A549 (cell line): ENCODE measurements at regions not wholly inside any gene's neighbourhood (a gene's known extent, or its start where the extent isn't known, plus 50 kb on each side); places are given as distances from the start of the nearest gene placed in this dataset.

Source experiments
- ATAC-seq, 2 experiments: fragments of 200-7000 bp in 1 of 2; fragments of >200 bp in 1 of 2; cut with Nextera tagmentation in 1 of 2; cut with Tn5 transposase in 1 of 2; 3 replicates each; pipeline versions ENCODE4 v1.8.0 to v1.9.1; 2018 to 2020; ENCODE audit warnings: mild to moderate bottlenecking in 1 of 2, moderate library complexity in 1 of 2
- CTCF ChIA-PET: fragments of 300-600 bp; sonication (Branson Sonifier 250); formaldehyde crosslinking; extraction: SDS; loops from one replicate; lab custom pipeline; 2021; ENCODE audit warnings: antibody characterized with exemption, inconsistent platforms; lab: Yijun Ruan, JAX
- POLR2A ChIA-PET: fragments of 350-600 bp; formaldehyde crosslinking; extraction: SDS; loops from one replicate; lab custom pipeline; 2021; ENCODE audit warnings: antibody characterized with exemption, inconsistent platforms; lab: Yijun Ruan, JAX
- DNase-seq, 2 experiments: peaks; one replicate each; pipeline versions ENCODE4 v3.0.0 to v3.0.0-alpha.2; 2011 to 2016; ENCODE audit warnings: low read depth in 1 of 2, low spot score in 1 of 2
- FAIRE-seq: peaks from 2 replicates; lab custom pipeline; 2011; peaks lifted over from hg19 to GRCh38; lab: Jason Lieb, UNC
- H3K27ac ChIP-seq, 2 experiments: fragments of >200 bp; sonication (Bioruptor Twin); formaldehyde crosslinking; 3 replicates each; pipeline ENCODE4 v1.5.1; 2016 to 2017
- H3K4me1 ChIP-seq: fragments of >200 bp; sonication (Bioruptor Twin); formaldehyde crosslinking; 3 replicates; pipeline ENCODE4 v1.6.1; 2016
- H3K4me2 ChIP-seq: fragments of >200 bp; sonication (Bioruptor Twin); formaldehyde crosslinking; 3 replicates; pipeline ENCODE4 v1.6.1; 2016
- H3K4me3 ChIP-seq: fragments of >200 bp; sonication (Bioruptor Twin); formaldehyde crosslinking; 3 replicates; pipeline ENCODE4 v1.5.1; 2016
- H3K9me3 ChIP-seq: fragments of >200 bp; sonication (Bioruptor Twin); formaldehyde crosslinking; 3 replicates; pipeline ENCODE4 v1.6.1; 2016
- CEBPB ChIP-seq, 2 experiments: fragments of >200 bp in 1 of 2; sonication (Bioruptor Twin) in 1 of 2; formaldehyde crosslinking in 1 of 2; IDR thresholded peaks; 2 replicates each; pipeline ENCODE4 v1.6.1; 2012 to 2016
- CHD2 ChIP-seq: fragments of 150-350 bp; IDR thresholded peaks from 2 replicates; pipeline ENCODE4 v1.6.1; 2014; ENCODE audit warnings: low read length; ENCODE audit not compliant: partially characterized antibody
- EHF ChIP-seq: fragments of 250-450 bp; sonication (Bioruptor Pico); IDR thresholded peaks from 2 replicates; pipeline ENCODE4 v1.5.0; 2020; ENCODE audit warnings: mild to moderate bottlenecking
- EHMT2 ChIP-seq: fragments of 200-600 bp; sonication (generic); IDR thresholded peaks from 2 replicates; pipeline ENCODE4 v1.6.1; 2016; ENCODE audit warnings: antibody characterized with exemption, low read depth, mild to moderate bottlenecking, moderate library complexity
- ELK1 ChIP-seq: fragments of 150-350 bp; IDR thresholded peaks from 2 replicates; pipeline ENCODE4 v1.6.1; 2014; ENCODE audit warnings: low read depth, mild to moderate bottlenecking, low read length
- EP300 ChIP-seq, 2 experiments: fragments of >200 bp; sonication (Bioruptor Twin); formaldehyde crosslinking; IDR thresholded peaks; 2 replicates in 1 of 2; 3 replicates in 1 of 2; pipeline ENCODE4 v1.6.1; 2016 to 2017
- FOSB ChIP-seq: fragments of 250-450 bp; sonication (Bioruptor Pico); IDR thresholded peaks from 2 replicates; pipeline ENCODE4 v1.5.0; 2020; ENCODE audit warnings: mild to moderate bottlenecking, moderate library complexity
- FOSL2 ChIP-seq, 2 experiments: fragments of 450-650 bp in 1 of 2; fragments of >200 bp in 1 of 2; sonication (Bioruptor Twin) in 1 of 2; formaldehyde crosslinking; IDR thresholded peaks; 2 replicates each; pipeline versions ENCODE4 v1.5.0 to v1.6.1; 2016 to 2020; ENCODE audit warnings: mild to moderate bottlenecking in 1 of 2, moderate library complexity in 1 of 2
- JUNB ChIP-seq: fragments of >200 bp; sonication (Bioruptor Twin); formaldehyde crosslinking; IDR thresholded peaks from 2 replicates; pipeline ENCODE4 v1.6.1; 2016
- KDM1A ChIP-seq: fragments of 200-600 bp; sonication (generic); IDR thresholded peaks from 2 replicates; pipeline ENCODE4 v1.6.1; 2016; ENCODE audit warnings: low read depth, mild to moderate bottlenecking
- MAFK ChIP-seq: fragments of 450-650 bp; IDR thresholded peaks from 2 replicates; pipeline ENCODE4 v1.6.1; 2014; ENCODE audit not compliant: partially characterized antibody
- MAX ChIP-seq: IDR thresholded peaks from 2 replicates; pipeline ENCODE4 v1.6.1; 2012
- MAZ ChIP-seq: fragments of 150-350 bp; IDR thresholded peaks from 2 replicates; pipeline ENCODE4 v1.6.1; 2014; ENCODE audit warnings: antibody characterized with exemption, low read depth, low read length, borderline replicate concordance
- NPAS2 ChIP-seq: fragments of 250-450 bp; sonication (Bioruptor Pico); IDR thresholded peaks from 2 replicates; pipeline ENCODE4 v1.8.0; 2022; ENCODE audit warnings: mild to moderate bottlenecking, moderate library complexity, borderline replicate concordance
- NR3C1 ChIP-seq: fragments of >200 bp; sonication (Bioruptor Twin); formaldehyde crosslinking; IDR thresholded peaks from 3 replicates; pipeline ENCODE4 v1.6.1; 2017
- PHF8 ChIP-seq: fragments of 200-600 bp; sonication (generic); IDR thresholded peaks from 2 replicates; pipeline ENCODE4 v1.6.1; 2016; ENCODE audit warnings: low read depth, mild to moderate bottlenecking, antibody characterized with exemption, moderate library complexity, borderline replicate concordance
- POLR2A ChIP-seq: IDR thresholded peaks from 2 replicates; pipeline ENCODE4 v1.6.1; 2012; ENCODE audit warnings: mild to moderate bottlenecking, low read length
- POLR2AphosphoS2 ChIP-seq: conservative IDR thresholded peaks from 2 replicates; pipeline ENCODE4 v1.6.1; 2012; ENCODE audit warnings: low read length, improper control_type of control experiment, inconsistent platforms
- RARB ChIP-seq: fragments of 250-450 bp; sonication (Bioruptor Pico); IDR thresholded peaks from 2 replicates; pipeline ENCODE4 v1.8.0; 2021; ENCODE audit warnings: mild to moderate bottlenecking, moderate library complexity
- RCOR1 ChIP-seq: fragments of 150-350 bp; IDR thresholded peaks from 2 replicates; pipeline ENCODE4 v1.6.1; 2014; ENCODE audit warnings: antibody characterized with exemption, low read length, low read depth
- SMC3 ChIP-seq: fragments of >200 bp; sonication (Bioruptor Twin); formaldehyde crosslinking; IDR thresholded peaks from 3 replicates; pipeline ENCODE4 v1.6.1; 2018; ENCODE audit warnings: inconsistent platforms
- SREBF2 ChIP-seq: fragments of 450-650 bp; IDR thresholded peaks from 2 replicates; pipeline ENCODE4 v1.6.1; 2014; ENCODE audit warnings: mild to moderate bottlenecking, moderate library complexity
- TP53 ChIP-seq: fragments of 250-450 bp; sonication (Bioruptor Pico); IDR thresholded peaks from 2 replicates; pipeline ENCODE4 v1.5.0; 2021; ENCODE audit warnings: mild to moderate bottlenecking, moderate library complexity
- ZC3H11A ChIP-seq: fragments of 450-650 bp; IDR thresholded peaks from 2 replicates; pipeline ENCODE4 v1.6.1; 2014; ENCODE audit warnings: antibody characterized with exemption, mild to moderate bottlenecking
- ZSCAN20 ChIP-seq: fragments of 250-450 bp; sonication (Bioruptor Pico); IDR thresholded peaks from 2 replicates; pipeline ENCODE4 v1.8.0; 2022; ENCODE audit warnings: mild to moderate bottlenecking, moderate library complexity
- WGBS: methylation state at CpG from one replicate; pipeline ENCODE4 v1.1.6; 2017; ENCODE audit errors: missing lambda C conversion rate; 5-methylcytosine and 5-hydroxymethylcytosine counted together
- TF ChIP-seq, protein P1 (sequence below): IDR thresholded peaks from 2 replicates; pipeline ENCODE4 v1.6.1; 2012; ENCODE audit warnings: low read depth, borderline replicate concordance
- TF ChIP-seq, protein P2 (sequence below): fragments of >200 bp; sonication (Bioruptor Twin); formaldehyde crosslinking; IDR thresholded peaks from 3 replicates; pipeline ENCODE4 v1.5.1; 2016
- TF ChIP-seq, protein P3 (sequence below): IDR thresholded peaks from 2 replicates; pipeline ENCODE4 v1.6.1; 2012

GRCh38 chr2:167827352-167828097 is 419.9 kb downstream of the STK39 start:
- no peaks in the 10 kb centered on the region for H3K4me1 ChIP-seq
- FAIRE-seq, result no peak
- no peak overlapping the region for H3K4me3 ChIP-seq
- TF ChIP-seq SMC3, result no peak
- TF ChIP-seq ZC3H11A, result no peak
- TF ChIP-seq PHF8, result no peak
- no peak for TF ChIP-seq FOSL2 (IDR thresholded peaks at IDR 0.05)
- no peak for TF ChIP-seq FOSL2 (CRISPR knock-in tag; IDR thresholded peaks at IDR 0.05)
- TF ChIP-seq CHD2, result no peak
- H3K27ac ChIP-seq, result no peak overlapping the region
- no peaks in the 10 kb centered on the region for H3K9me3 ChIP-seq
- H3K4me2 ChIP-seq, result no peak overlapping the region
- ChIA-PET POLR2A (no interaction called here), CTCF (no interaction called here)
- WGBS, result 34% methylated on average over 10 of the region's 10 CpGs
- no peak for ATAC-seq
- no peak for DNase-seq

DNA sequence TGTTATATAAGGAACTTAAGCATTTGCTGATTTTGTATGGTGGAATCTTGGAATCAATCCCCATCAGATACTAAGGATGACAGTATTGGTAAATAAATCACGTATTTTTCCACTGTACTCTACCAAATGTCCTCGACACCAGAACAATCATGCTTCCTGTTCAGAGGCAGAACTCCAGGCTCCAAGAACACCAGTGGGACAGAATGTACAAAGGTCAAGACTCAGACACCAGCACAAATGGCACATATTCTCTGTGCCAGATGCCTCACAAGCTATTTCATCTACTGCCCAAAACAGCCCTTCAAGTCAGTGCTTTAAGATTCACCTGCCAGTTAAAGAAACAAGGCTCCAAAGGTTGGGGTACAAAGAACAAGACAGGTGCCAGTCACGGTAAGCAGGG is 420.5 kb downstream of the STK39 start:
- TF ChIP-seq MAX (no peak), MAFK (no peak), RARB (CRISPR knock-in tag) (no peak), KDM1A (no peak), JUNB (no peak), ELK1 (no peak), EP300 (IDR thresholded peaks at IDR 0.05) (no peak), NPAS2 (no peak), CEBPB (IDR thresholded peaks at IDR 0.05) (no peak), RCOR1 (no peak)
- TF ChIP-seq, protein P1, sequence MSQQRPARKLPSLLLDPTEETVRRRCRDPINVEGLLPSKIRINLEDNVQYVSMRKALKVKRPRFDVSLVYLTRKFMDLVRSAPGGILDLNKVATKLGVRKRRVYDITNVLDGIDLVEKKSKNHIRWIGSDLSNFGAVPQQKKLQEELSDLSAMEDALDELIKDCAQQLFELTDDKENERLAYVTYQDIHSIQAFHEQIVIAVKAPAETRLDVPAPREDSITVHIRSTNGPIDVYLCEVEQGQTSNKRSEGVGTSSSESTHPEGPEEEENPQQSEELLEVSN, result no peak
- CTCF ChIA-PET, result no interaction called here
- DNase-seq, result no peak
- no peak for ATAC-seq
- Histone ChIP-seq H3K4me2 (no peak overlapping the region), H3K4me3 (no peak overlapping the region), H3K4me1 (no peaks in the 10 kb centered on the region), H3K9me3 (no peaks in the 10 kb centered on the region), H3K27ac (no peak overlapping the region)
- POLR2A ChIA-PET, result no interaction called here
- FAIRE-seq, result no peak
- WGBS, result 4% methylated on average over 3 of the region's 3 CpGs

DNA sequence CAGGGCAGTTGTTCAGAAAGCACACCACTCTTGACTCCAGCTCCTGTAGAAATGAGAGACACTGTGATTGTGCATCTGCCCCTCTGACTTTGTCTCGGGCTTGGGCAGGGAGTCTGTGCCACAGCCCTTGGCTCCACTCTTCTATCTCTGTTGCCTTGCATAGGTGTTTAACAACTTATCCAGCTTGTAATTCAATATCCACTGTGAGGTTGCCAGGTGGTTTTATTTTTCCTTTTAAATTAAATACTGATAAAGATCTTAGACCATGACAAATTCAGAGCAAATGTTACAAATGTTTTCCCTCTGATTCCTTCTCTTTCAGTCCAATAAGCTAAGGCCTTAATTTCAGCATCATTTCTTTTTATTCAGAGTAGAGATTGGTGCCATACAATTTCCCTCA is 421.7 kb downstream of the STK39 start:
- CTCF ChIA-PET, result no interaction called here
- no peak for ATAC-seq

More for the DNA sequence above, 421.7 kb downstream of the STK39 start:
- H3K4me1 ChIP-seq, result no peaks in the 10 kb centered on the region
- DNase-seq, result no peak
- FAIRE-seq, result no peak
- H3K9me3 ChIP-seq, result no peaks in the 10 kb centered on the region
- H3K4me2 ChIP-seq, result no peak overlapping the region
- 8% methylated on average over 1 of the region's 1 CpG for WGBS
- POLR2A ChIA-PET, result no interaction called here
- H3K27ac ChIP-seq, result no peak overlapping the region
- H3K4me3 ChIP-seq, result no peak overlapping the region
- TF ChIP-seq MAZ, result no peak
- no peak for TF ChIP-seq RARB (CRISPR knock-in tag)
- TF ChIP-seq, protein P1, result no peak
- no peak for TF ChIP-seq ZSCAN20
- no peak for TF ChIP-seq ELK1
- TF ChIP-seq, protein P2, sequence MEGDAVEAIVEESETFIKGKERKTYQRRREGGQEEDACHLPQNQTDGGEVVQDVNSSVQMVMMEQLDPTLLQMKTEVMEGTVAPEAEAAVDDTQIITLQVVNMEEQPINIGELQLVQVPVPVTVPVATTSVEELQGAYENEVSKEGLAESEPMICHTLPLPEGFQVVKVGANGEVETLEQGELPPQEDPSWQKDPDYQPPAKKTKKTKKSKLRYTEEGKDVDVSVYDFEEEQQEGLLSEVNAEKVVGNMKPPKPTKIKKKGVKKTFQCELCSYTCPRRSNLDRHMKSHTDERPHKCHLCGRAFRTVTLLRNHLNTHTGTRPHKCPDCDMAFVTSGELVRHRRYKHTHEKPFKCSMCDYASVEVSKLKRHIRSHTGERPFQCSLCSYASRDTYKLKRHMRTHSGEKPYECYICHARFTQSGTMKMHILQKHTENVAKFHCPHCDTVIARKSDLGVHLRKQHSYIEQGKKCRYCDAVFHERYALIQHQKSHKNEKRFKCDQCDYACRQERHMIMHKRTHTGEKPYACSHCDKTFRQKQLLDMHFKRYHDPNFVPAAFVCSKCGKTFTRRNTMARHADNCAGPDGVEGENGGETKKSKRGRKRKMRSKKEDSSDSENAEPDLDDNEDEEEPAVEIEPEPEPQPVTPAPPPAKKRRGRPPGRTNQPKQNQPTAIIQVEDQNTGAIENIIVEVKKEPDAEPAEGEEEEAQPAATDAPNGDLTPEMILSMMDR, result no peak
- TF ChIP-seq FOSB (CRISPR knock-in tag), result no peak
- no peak for TF ChIP-seq POLR2AphosphoS2
- no peak for TF ChIP-seq EHMT2
- no peak for TF ChIP-seq RCOR1
- no peak for TF ChIP-seq SREBF2
- TF ChIP-seq POLR2A, result no peak
- no peak for TF ChIP-seq CHD2
- no peak for TF ChIP-seq MAFK
- TF ChIP-seq, protein P3, sequence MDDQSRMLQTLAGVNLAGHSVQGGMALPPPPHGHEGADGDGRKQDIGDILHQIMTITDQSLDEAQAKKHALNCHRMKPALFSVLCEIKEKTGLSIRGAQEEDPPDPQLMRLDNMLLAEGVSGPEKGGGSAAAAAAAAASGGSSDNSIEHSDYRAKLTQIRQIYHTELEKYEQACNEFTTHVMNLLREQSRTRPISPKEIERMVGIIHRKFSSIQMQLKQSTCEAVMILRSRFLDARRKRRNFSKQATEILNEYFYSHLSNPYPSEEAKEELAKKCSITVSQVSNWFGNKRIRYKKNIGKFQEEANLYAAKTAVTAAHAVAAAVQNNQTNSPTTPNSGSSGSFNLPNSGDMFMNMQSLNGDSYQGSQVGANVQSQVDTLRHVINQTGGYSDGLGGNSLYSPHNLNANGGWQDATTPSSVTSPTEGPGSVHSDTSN, result no peak
- no peak for TF ChIP-seq JUNB
- TF ChIP-seq EHF (CRISPR knock-in tag), result no peak
- no peak for TF ChIP-seq TP53
- no peak for TF ChIP-seq NR3C1
